VCaP (cell line): ENCODE measurements at regions not wholly inside any gene's neighbourhood (a gene's known extent, or its start where the extent isn't known, plus 50 kb on each side); places are given as distances from the start of the nearest gene placed in this dataset.

Experiments used
- H3K27ac ChIP-seq: fragments of 450-650 bp; 2 replicates; pipeline ENCODE4 v1.5.1; 2017
- TF ChIP-seq, protein P1 (sequence below): fragments of 450-650 bp; conservative IDR thresholded peaks from 2 replicates; pipeline ENCODE4 v1.5.1; 2017; ENCODE audit warnings: mild to moderate bottlenecking, moderate library complexity

DNA sequence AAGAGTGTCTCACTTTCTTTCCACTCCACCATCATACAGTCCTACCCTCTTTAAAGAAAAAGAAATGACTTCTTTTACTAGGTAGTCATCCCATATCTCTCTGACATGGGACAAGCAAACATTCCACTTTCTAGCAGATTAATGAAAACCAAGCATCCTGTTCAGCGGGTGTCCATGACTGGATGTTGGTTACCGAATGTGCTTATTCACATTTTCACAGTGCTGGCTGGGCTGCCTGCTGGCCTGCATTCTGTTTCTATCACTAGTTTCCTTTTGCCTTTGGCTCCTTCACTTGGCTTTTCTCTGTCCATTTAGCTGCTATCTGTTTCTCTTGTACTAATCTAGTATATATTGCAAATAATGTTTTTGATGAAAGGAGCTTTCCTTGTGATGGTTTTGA is 598.4 kb downstream of the RWDD3 start:
- TF ChIP-seq, protein P1, sequence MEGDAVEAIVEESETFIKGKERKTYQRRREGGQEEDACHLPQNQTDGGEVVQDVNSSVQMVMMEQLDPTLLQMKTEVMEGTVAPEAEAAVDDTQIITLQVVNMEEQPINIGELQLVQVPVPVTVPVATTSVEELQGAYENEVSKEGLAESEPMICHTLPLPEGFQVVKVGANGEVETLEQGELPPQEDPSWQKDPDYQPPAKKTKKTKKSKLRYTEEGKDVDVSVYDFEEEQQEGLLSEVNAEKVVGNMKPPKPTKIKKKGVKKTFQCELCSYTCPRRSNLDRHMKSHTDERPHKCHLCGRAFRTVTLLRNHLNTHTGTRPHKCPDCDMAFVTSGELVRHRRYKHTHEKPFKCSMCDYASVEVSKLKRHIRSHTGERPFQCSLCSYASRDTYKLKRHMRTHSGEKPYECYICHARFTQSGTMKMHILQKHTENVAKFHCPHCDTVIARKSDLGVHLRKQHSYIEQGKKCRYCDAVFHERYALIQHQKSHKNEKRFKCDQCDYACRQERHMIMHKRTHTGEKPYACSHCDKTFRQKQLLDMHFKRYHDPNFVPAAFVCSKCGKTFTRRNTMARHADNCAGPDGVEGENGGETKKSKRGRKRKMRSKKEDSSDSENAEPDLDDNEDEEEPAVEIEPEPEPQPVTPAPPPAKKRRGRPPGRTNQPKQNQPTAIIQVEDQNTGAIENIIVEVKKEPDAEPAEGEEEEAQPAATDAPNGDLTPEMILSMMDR: no peak
- no peak overlapping the region for H3K27ac ChIP-seq

DNA sequence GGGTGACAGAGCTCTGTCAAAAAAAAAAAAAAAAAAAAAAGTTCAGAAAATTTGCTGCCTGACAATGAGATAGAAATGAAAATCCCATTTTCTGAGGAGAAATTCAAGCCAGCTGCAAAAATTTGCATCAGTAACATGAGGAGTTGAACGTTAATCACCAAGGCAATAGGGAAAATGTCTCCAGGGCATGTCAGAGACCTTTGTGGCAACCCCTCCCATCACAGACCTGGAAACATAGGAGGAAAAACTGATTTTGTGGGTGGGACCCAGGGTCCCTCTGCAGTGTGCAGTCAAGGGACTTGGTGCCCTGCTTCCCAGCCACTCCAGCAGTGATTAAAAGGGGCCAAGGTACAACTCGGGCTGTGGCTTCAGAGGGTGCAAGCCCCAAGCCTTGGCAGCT is 615.4 kb downstream of the RWDD3 start:
- no peak overlapping the region for H3K27ac ChIP-seq

DNA sequence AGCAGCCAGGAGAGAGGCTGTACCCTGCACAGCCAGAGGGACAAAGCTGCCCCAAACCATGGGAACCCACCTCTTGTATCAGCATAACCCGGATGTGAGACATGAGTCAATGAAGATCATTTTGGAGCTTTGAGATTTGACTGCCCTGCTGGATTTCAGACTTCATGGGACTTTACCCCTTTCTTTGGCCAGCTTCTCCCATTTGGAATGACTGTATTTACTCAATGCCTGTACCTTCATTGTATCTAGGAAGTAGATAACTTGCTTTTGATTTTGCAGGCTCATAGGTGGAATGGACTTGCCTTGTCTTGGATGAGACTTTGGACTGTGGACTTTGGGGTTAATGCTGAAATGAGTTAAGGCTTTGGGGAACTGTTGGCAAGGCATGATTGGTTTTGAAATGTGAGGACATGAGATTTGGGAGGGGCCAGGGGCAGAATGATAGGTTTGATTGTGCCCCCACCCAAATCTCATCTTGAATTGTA is 616.2 kb downstream of the RWDD3 start:
- TF ChIP-seq, protein P1: no peak
- H3K27ac ChIP-seq: no peak overlapping the region

More for the DNA sequence above, 615.4 kb downstream of the RWDD3 start:
- TF ChIP-seq, protein P1: no peak

DNA sequence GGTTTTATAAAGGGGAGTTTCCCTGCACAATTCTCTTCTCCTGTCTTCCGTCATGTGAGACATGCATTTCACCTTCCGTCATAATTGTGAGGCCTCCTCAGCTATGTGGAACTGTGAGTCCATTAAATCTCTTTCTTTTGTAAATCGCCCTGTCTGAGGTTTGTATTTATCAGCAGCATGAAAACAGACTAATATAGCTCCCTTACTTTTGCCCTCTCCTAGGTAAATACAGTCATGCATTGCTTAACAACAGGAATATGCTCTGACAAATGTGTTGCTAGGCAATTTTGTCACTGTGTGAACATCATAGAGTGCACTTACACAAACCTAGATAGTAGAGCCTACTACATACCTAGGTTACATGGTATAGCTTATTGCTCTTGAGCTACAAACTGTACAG is 616.8 kb downstream of the RWDD3 start:
- H3K27ac ChIP-seq: no peak overlapping the region
- TF ChIP-seq, protein P1: no peak

DNA sequence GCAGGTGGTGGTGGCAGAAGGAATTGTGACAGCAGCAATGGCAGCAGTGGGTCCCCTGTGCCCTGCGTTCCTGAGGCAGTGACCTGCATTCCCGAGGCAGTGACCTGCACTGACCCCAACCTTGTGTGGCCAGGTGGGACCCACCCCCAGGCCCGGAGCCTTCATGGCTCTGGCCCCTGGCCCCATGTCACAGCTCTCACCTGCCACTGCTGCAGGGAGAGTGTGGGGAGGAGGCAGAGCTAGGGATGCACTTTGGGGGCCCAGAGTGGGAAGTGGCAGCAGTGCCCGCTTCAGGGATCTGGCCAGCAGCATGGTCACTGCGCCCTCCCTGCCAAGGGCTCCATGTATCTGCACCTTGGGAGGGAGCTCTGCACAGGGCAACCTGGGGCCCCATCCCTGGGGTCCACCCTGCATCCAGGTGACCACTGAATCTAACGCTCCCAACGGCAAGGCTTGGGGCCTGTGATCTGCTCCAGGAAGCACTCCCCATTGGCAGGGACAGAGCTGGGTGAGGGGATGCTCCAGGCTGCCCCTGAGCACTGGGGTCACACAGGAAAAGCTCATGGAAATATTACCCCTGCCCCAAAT is 618.6 kb downstream of the RWDD3 start:
- TF ChIP-seq, protein P1: no peak
- H3K27ac ChIP-seq: no peak overlapping the region

DNA sequence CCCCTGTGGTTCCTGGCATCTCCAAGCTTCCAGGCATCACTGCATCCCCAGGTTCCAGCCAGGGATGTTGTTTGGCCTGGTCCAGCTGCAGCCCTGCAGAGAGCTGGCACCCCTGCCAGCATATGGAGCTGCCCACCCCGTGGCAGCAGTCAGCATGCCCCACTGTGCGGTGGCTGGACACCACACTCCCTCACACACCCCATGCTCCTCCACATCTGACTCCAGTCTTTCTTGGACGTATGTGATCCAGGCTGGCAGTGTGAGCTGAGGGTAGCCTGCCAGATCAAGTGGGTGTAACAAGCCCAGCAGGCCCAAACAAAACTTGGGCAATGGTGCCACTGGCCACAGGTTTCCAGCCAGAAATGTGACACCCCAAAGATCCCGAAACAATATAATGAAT is 620.4 kb downstream of the RWDD3 start:
- TF ChIP-seq, protein P1: no peak
- no peak overlapping the region for H3K27ac ChIP-seq

DNA sequence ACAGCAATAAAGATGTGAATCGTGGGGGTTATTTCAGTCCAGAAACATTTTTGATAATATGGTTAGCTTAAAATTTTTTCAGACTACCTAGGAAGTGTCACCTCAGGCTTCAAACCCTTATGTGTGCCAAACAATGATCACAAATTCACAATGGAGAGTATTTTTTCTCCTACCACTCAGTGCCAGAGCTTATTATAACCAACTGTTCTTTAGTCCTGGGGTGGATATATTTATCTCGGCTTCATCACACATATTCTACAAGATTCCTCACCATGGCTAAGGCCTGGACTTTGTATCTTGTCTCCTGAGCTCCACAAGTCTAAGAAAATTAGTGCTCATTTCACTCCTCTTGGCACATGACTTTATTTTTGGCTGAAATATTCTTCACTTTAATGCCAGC is 629.1 kb downstream of the RWDD3 start:
- TF ChIP-seq, protein P1: no peak
- H3K27ac ChIP-seq: no peak overlapping the region
